ENCODE measurements at regions not wholly inside any gene's neighbourhood (a gene's known extent, or its start where the extent isn't known, plus 50 kb on each side); places are given as distances from the start of the nearest gene placed in this dataset.
"Not testable (repeated sequence)": the region's sequence is repeated elsewhere in the genome, so short reads cannot be mapped to it uniquely, and the experiment has no call there.

DNA sequence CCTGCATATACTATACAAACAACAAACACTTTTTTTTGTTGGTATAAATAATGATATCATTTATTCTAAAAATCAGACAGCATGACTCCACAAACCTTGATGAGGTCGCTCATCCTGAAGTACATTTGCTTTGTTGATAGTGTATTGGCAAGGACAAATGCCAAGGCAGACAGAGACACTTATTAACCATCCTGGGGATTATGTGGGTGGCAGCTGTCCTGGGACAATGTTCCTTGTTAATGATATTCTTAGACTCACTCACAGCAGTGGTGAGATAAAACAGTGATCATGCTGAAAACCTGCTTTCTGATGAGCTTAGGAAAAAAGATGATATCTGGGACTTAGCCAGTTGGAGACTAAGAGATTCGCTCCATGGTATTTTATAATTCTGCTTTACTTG lies 85.4 kb upstream of the OGFRL1 start:
- no peak for DNase-seq

DNA sequence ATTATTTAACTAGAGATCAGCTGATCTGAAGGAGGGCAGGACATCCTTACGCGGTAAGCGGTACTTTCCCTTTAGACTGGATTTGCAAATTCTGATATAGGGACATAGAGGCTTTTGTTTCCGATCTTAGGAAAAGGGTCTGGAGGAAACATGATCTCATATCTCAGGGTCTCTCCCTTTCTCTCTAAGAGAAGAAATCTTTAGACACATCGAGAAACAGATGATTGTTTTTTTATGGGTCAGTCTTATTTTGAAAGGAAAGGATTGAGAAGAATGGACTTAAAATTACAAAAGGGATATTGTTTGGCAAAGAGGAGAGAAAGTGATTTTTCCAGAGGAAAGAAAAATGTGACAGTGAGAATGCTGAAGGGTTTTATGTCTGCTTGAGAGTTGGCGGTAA lies 83.9 kb upstream of the OGFRL1 start:
- DNase-seq: no peak

DNA sequence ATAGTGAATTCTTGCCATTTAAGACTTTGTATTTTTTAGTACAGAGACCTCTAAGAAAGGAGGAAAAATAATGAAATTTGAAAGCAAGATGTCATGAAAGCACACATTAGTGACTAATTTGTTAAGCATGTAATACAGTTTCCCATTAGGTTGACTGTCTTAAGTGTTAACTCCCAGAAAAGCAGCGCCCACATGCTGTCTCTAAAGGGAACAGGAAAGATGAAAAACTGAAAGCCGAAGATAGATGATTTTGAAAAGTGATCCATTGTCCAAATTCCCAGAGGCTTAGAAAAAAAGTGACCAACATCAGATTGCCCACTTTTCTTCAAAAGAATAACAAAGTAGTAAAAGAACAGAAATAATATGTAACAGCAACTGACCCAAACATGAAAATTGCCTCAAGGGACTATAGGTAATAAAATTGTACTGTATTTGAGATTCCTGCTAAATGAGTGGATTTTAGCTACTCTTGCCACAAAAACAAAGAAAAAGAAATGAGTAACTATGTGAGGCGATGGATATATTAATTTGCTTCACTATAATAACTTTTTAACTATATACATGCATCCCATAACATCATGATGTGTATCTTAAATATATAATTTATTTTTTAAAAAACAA lies 83.2 kb upstream of the OGFRL1 start:
- no peak for DNase-seq

DNA sequence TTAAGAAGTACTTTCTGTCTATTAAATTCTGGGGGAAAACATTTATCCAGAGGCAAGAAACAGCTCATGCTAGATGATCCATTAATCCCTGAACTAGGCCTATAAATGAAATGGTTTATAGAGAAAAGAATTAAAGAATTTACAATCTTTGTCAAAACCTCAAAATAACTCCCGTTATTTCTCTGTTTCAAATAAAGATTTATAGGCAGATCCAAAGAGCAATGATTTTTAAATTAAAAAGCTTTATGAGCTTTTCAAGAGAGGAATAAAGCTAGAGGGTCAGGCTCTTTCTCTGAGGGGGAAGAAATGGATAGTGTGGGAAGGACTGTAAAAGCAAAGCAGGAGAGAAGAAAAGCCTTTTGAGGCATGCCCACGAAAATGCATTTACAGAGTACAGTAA lies 82.5 kb upstream of the OGFRL1 start:
- DNase-seq: no peak

DNA sequence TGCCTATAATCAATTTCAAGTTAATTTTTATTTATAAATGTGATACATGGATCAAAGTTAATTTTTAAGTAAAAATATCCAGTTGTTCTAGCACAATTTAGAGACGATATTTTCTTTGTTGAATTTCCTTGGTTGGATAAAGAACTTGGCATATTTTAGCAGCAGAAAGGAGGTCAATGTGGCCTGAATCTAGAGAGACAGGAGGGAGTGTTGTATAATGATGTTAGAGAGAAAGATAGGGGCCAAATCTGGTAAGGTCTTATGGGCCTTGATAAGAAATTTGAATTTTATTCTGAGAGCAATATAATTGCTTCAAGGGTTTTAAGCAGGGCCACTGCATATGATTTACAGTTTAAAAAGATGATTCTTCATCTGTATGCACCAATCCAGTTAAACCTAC lies 79.4 kb upstream of the OGFRL1 start:
- DNase-seq: no peak

DNA sequence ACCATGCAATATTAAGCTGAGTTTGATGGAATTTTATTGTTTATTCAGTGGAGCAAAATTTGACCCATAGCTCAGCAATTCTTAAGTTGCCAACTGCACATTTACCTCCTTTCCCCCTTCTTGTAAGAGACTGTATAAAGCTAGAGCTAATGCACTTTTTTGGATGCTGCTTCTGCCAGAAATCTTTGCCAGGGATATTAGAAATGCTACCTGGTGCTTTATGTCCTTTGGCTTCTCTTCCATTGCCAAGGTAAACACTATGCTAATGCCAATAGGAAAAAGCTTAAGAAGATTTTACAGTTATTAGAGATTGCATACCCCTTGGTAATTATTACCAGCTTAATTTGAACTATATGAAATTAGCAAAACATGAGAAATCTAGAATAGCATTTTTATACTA lies 79.0 kb upstream of the OGFRL1 start:
- DNase-seq: no peak

DNA sequence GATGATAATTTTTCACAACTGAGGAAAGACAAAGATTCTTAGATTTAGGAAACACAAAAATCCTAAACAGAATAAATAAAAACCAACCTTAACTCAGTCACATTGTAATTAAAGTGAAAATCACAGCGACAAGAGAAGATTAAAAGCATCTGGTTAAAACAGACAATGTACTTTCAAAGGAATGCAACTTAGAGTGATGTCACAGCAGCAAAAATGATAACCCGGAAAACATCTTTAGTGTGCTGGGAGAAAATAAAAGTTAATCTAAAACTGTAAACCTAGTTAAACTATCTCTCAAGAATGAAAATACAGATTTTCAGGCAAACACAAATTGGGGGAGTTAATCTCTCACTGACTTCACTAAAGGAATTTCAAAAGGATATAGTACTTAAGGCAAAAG lies 76.8 kb upstream of the OGFRL1 start:
- no peak for DNase-seq

DNA sequence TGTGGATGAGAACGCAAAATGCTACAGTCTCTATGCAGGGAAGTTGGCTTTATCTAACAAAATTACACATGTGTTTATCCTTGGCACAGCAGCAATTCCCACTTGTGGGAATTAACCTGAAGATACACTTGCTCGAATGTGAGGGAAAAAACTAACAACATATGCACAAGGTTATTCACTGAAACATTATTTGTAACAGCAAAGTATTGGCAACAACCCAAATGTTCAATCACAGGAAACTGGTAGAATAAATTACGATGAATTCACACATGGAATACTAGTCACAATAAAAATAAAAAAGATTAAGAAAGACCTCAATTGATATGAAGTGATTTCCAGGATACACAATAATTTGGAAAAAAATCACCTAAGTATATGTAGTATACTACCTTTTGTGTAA lies 68.1 kb upstream of the OGFRL1 start:
- no peak for DNase-seq

DNA sequence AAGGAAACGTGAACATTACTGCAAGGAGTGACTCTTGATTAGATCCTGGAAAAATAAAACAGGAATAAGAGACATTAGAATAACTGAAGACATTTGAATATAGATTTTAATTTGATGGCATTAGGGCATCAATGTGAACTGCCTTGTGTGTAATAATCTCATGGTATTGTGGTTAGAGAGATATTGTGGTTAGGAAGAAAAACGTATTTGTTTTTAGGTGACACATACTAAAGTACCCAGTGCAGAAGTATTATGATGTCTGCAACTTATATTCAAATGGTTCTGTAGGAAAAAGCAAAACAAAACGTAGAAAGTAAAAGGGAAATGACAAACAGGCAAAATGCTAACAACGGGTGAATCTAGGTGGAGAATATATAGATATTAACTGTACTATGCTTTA lies 65.9 kb upstream of the OGFRL1 start:
- no peak for DNase-seq

DNA sequence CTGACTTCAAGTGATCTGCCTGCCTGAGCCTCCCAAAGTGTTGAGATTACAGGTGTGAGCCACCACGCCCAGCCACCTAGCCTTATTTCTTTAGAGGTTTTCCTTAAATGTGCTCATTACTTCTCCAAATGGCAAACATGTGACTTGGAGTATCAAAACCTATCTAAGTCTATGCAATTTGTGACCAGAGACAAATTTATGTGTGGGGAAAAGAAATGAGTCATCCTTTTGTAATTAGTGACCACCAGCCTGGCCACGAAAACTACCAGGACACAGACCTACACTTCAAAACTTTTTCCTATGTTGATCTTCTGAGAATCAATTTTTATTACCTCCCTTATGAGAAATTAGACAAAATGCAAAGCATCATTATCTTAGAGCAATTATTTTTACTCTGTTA lies 64.6 kb upstream of the OGFRL1 start:
- DNase-seq: no peak

DNA sequence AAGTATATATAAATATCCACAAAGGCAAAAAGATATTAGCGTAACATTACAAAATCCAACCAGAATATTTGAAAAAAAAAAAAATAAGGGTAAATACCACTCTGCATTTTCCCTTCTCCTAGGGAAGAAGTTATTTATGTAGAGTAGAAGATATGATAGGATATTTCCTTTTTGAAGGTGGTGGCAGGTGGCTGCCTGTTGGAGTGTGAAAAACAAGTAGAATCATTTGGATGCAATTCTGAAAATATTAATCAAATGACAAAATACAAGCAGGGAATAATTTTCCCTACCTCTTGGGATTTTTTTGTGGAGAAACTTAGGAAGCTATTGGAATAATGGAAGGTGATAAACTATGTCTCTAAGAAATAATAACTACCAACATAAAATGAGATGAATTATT lies 62.5 kb upstream of the OGFRL1 start:
- no peak for DNase-seq

DNA sequence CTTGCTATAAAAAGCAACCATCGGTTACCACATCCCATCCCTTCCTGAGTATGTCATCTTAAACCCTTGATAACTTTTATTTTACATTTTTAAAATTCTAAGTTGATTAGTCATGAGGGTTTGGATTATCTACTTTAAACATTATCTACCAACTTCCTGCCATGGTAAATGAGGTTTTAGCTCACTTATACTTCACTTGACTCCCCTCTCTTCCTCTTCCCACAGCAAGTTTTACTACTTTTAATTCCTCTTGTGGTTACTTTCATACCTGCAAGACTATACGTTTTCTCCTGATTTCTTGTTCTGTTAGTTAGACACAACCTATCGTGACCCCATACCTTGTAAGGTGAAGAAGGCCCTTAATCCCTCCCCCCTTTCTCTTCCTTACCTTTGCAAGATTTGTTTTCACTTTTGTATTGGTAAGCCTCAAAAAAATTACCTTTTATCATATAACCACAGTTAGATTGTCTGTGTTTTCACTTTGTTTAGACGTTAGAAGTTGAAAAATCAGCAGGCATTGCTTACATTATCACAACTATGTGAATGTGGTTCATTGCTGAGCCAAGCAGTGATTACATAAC lies 60.1 kb upstream of the OGFRL1 start:
- DNase-seq: no peak

DNA sequence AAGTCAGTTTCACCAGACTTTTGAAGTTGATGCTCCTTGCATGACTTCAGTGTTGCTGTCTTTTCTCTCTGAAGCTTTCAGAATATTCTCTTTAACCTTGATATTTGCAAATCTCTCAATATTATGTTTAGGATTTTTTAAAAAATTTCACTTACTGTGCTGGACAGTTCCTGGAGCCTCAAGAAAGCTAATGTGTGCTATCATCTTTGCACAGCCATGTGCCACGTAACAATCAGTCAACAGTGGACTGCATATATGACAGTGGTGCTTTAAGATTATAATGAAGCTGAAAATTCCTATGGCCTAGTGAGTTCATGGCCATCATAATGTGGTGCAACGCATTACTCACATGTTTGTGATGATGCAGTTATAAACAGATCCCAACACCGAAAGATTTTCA lies 59.1 kb upstream of the OGFRL1 start:
- DNase-seq: no peak

DNA sequence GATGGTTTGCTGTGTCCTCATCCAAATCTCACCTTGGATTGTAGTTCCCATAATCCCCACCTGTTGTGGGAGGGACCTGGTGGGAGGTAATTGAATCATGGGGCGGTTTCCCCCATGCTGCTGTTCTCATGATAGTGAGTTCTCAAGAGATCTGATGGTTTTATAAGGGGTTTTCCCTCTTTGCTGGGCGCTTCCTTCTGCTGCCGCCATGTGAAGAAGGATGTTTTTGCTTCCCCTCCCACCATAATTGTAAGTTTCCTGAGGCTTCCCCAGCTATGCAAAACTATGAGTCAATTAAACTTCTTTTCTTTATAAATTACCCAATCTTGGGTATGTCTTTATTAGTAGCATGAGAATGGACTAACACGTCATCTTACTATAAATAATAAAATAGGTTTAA lies 55.7 kb upstream of the OGFRL1 start:
- DNase-seq: not testable (repeated sequence)

DNA sequence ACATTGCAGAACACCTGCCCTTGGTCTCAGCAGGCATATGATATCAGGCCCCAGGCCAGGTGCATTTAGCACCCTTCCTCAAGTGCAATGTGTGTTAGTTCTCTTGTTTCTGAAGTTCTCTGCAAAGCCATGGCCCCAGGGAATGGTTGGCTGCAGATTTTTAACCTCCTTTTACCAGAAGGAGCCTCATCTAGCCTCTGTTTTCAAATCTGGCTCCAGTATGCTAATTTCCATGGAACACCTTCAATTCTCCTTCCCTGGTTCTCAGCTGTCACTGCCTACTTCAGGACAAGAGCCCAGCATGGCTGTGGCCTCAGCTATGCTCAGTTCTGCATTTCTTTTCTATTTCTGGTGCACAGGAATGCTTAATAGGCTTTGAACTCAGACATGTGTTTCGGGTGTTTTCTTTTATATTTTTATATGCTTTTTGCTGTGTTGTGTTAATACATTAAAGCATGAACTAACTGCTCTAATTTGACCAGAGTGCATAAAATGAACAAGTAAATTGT lies 51.6 kb upstream of the OGFRL1 start:
- no peak for DNase-seq

DNA sequence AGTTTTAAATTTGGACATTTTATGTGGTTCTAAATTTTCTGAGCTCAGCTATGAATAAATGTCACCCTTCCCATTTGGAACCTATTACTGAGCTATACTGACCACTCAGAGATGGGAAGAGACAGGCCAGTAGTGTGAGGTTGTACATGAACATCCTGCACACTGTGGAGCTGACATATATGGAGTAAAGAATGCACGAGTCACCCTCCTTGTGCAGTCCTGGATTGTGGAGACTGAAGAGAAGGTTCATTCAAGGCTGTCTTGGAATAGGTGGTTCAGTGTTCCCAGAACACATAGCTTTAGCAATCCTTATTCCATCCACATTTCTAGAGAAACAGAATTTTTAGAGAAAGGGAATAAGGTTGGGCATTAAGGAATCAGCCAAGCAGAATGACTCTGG lies 50.3 kb upstream of the OGFRL1 start:
- no peak for DNase-seq
